ENCODE measurements at regions not wholly inside any gene's neighbourhood (a gene's known extent, or its start where the extent isn't known, plus 50 kb on each side); places are given as distances from the start of the nearest gene placed in this dataset.

- DNase-seq: no peak
- intact Hi-C loops (cut with DNase I): no loop called here
- H3K27me3 ChIP-seq: no peaks in the 10 kb centered on the region
- ATAC-seq: no peak
- H3K36me3 ChIP-seq: no peaks in the 10 kb centered on the region
- no peak for TF ChIP-seq CTCF (IDR thresholded peaks at IDR 0.05)
- H3K9me3 ChIP-seq: no peaks in the 10 kb centered on the region
- no peak overlapping the region for H3K4me3 ChIP-seq
- no peak overlapping the region for H3K27ac ChIP-seq
- H3K4me1 ChIP-seq: no peaks in the 10 kb centered on the region
These were observed 147.2 kb downstream of the DNAJB6 start for GRCh38 chr7:157483971-157484410.

GRCh38 chr7:157484411-157485081 lies 147.7 kb downstream of the DNAJB6 start:
- H3K4me1 ChIP-seq: no peaks in the 10 kb centered on the region
- no peaks in the 10 kb centered on the region for H3K9me3 ChIP-seq
- DNase-seq (no peak), ATAC-seq (peak; percentile 6)
- intact Hi-C loops (cut with DNase I): no loop called here
- no peak for TF ChIP-seq CTCF (IDR thresholded peaks at IDR 0.05)
- no peaks in the 10 kb centered on the region for H3K27me3 ChIP-seq
- no peaks in the 10 kb centered on the region for H3K36me3 ChIP-seq
- no peak overlapping the region for H3K27ac ChIP-seq
- H3K4me3 ChIP-seq: no peak overlapping the region

- H3K27me3 ChIP-seq: no peaks in the 10 kb centered on the region
- no peaks in the 10 kb centered on the region for H3K36me3 ChIP-seq
- H3K9me3 ChIP-seq: no peaks in the 10 kb centered on the region
- no peak for TF ChIP-seq CTCF (IDR thresholded peaks at IDR 0.05)
- no peak overlapping the region for H3K27ac ChIP-seq
- ATAC-seq (no peak), DNase-seq (peak; percentile 25)
- intact Hi-C loops (cut with DNase I): no loop called here
- no peak overlapping the region for H3K4me3 ChIP-seq
- no peaks in the 10 kb centered on the region for H3K4me1 ChIP-seq
These were observed 148.6 kb downstream of the DNAJB6 start for GRCh38 chr7:157485361-157485831.

- Histone ChIP-seq H3K27me3 (no peaks in the 10 kb centered on the region), H3K27ac (no peak overlapping the region), H3K36me3 (no peaks in the 10 kb centered on the region), H3K9me3 (no peaks in the 10 kb centered on the region), H3K4me1 (no peaks in the 10 kb centered on the region), H3K4me3 (no peak overlapping the region)
- ATAC-seq: no peak
- no peak for TF ChIP-seq CTCF (IDR thresholded peaks at IDR 0.05)
- DNase-seq: no peak
- intact Hi-C loops (cut with DNase I): no loop called here
These were observed 149.4 kb downstream of the DNAJB6 start for GRCh38 chr7:157486007-157486755.

- no peaks in the 10 kb centered on the region for H3K36me3 ChIP-seq
- TF ChIP-seq CTCF (IDR thresholded peaks at IDR 0.05): no peak
- H3K9me3 ChIP-seq: no peaks in the 10 kb centered on the region
- no peak for ATAC-seq
- H3K4me1 ChIP-seq: no peaks in the 10 kb centered on the region
- no peak for DNase-seq
- H3K27me3 ChIP-seq: no peaks in the 10 kb centered on the region
- H3K27ac ChIP-seq: no peak overlapping the region
- no peak overlapping the region for H3K4me3 ChIP-seq
- intact Hi-C loops (cut with DNase I): no loop called here
These were observed 150.4 kb downstream of the DNAJB6 start for GRCh38 chr7:157487046-157487770.
